NCI-H748 treated with DMSO at 0.1 percent for 48 hours (cell line): ENCODE measurements at regions not wholly inside any gene's neighbourhood (a gene's known extent, or its start where the extent isn't known, plus 50 kb on each side); places are given as distances from the start of the nearest gene placed in this dataset.
"Not testable (repeated sequence)": the region's sequence is repeated elsewhere in the genome, so short reads cannot be mapped to it uniquely, and the experiment has no call there.

Experiments
- DNase-seq: peaks from one replicate; lab custom pipeline; 2025; lab: John Stamatoyannopoulos, UW

DNA sequence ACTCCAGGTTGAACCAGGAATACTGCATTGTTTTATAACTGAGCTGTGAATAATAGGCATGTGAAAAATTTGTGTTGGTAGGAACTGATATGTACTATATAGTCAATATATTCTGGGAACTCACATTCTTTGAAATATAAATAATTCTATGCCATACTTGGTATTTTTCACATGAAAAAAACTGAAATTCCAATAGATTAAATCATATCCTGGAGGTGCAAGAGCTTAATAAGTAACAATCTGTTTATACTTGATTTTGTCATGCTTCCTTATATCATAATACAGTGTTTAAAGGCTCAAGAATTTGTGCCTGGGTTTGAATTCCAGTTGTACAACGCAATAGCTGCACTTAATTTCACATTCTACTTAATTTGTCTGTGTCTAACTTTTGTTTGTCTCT, 387.0 kb downstream of the USP25 start:
- no peak for DNase-seq

DNA sequence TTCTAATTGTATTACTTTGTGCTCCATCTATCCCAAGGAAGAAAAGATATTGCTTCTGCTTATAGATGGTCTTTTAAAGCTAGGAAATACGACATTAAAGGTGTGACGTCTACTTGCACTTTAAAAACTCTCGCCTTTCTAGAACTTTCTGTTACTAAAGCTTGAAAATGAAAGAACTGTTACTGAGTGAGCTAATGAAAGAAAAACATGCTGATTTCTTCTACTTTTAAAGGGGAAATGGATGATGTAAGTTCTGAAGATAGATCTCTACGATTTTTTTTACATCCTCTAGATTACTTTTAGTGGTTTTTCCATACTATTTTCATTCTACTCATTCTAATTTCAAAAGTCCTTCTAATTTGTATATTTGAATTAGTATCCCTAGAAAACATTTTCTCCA, 387.5 kb downstream of the USP25 start:
- no peak for DNase-seq

DNA sequence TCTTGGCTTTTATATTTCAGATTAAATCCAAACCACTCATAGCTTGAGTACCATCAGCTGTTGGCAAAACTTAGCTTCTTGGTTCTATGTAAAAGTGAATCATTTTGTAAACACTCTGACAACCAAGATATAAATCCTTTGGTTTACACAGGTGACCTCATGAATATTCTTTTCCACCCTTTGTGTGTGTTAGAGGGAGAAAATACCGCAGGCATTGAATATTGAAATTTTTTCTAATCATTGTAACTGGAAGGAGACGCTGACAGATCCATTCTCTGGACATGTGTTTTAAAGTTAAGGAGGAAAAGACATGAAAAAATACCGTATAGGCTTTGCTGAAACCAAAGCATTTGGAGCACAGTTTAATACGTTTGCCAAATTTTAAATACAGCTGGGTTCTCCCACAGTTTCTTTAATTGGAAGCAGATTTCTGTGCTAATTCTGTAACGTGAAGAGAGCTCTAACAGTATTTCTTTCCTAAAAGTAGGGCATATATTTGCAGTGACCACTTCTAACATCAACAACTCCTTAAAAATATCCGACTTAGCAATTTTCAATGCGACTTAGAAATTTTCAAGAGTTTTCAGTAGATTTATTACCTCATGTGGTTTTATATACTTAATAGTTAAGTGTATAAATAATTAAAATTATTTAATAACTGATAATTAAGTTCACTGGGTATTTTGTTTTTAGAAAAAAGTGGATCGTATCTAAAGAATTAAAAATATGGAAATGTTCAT, 388.2 kb downstream of the USP25 start:
- no peak for DNase-seq

DNA sequence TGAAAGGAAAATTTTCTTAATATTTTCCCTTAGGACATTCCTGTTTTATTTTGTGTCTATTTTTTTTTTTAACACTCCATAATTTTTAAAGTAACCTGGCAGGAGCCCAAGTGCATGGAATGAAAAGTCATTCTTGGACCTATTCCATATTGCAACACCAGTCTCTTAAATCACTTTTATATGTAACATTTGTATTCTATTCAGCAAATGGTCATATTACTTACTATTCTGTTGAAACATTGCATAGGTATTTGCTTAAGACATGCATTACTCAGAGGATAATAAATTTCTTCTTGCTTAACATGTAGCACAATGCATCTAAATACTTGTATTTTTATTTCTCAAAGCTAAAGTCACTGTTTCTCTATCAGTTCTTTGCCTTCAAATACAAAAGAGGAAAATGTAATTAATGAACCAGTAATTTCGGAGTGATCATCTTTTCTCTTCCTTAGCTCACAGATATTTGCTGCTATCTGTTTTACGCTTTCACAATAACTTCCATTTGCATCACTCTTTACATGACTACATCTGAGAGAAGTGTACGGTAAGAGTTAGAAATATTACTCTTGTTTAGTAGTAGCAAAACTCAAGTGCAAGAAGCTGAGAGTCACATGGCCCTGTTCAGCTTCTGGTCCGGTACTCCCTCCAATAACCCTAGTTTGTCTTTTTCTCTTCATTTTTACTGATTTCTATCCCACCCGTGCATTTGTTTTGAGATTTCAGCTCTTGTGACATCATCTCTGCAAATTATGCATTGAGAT, 394.8 kb downstream of the USP25 start:
- DNase-seq: no peak

DNA sequence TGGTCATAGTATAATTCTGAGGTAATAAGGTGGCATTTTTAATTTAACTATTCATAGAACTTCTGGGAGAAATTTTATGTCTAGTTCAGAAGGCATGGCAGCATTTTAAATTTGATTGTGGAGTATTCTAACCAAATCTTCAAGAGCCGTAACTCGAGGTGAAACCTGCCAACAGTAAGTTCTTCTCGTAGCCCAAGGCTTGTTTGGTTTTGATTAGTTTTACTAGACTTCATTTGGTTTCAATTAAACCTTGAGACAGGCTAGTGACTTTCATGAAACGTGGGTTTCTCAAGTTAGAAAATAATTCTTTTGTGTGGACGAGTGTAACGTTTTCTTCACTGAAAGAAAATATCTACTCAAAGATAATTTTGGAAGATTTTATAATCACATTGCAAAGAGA, 395.5 kb downstream of the USP25 start:
- DNase-seq: no peak

DNA sequence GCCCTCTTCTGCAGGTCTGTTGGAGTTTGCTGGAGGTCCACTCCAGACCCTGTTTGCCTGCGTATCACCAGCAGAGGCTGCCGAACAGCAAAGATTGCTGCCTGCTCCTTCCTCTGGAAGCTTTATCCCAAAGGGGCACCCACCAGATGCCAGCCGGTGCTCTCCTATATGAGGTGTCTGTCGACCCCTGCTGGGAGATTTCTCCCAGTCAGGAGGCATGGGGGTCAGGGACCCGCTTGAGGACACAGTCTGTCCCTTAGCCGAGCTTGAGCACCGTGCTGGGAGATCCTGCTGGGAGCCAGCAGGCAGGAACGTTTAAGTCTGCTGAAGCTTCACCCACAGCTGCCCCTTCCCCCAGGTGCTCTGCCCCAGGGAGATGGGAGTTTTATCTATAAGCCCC, 402.7 kb downstream of the USP25 start:
- not testable (repeated sequence) for DNase-seq

DNA sequence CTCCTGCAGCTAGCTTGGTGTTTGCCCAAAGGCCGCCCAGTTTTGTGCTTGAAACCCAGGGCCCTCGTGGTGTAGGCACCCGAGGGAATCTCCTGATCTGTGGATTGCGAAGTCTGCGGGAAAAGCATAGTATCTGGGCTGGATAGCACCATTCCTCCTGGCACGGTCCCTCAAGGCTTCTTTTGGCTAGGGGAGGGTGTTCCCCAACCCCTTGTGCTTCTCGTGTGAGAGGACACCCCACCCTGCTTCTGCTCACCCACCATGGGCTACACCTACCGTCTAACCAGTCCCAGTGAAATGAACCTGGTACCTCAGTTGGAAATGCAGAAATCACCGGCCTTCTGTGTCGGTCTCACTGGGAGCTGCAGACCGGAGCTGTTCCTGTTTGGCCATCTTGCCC, 403.5 kb downstream of the USP25 start:
- no peak for DNase-seq

DNA sequence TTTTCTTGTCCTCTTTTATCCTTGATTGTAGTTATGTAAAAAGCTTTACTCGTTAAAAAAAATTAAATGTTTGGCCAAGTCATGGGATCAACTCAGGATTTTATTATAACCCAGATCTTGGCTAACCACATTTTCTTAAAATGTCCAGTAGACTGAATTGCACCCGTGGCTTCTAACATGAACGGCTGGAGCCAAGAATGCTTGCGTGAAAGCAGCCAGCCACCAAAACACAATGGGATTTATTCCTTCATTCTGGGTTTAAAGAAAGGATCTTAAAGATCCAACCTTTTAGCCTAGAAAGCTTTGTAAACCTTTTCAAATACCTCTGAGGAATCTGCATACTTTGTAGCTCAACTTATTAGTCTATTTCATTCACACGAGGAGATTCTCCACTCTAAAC, 404.4 kb downstream of the USP25 start:
- no peak for DNase-seq

DNA sequence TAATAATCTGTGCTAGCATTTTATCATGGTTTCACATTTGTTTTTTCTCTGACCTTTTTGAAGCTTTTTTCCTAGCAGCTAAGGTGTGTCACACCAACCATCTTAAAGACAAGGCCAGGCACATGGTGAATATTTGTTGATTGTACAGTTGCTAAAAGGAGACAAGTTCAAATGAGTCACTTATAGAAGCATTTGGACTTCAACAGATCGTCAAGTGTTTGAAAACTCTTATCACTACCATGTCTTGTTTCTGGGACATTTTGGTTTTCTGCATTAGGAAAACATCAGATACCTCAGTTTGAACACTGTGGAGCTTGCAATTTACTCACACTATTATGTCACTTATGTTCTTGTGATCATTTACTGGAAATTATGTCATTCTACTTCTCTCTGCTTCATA, 407.3 kb downstream of the USP25 start:
- no peak for DNase-seq

DNA sequence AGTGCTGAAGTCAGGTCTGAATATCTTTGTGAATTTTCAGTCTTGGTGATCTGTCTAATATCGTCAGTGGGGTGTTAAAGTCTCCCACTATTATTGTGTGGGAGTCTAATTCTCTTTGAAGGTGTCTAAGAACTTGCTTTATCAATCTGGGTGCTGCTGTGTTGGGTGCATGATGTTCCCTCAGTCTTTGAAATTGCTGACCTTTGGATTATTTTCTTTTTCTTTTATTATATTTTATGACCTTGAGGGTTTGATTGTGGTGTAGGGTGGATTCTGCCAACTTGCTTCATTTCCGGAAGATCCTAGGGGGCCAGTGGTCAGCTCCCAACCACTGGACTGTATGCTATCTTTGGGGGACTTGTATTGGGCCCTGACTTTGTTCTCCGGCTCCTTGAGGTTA, 415.3 kb downstream of the USP25 start:
- no peak for DNase-seq

DNA sequence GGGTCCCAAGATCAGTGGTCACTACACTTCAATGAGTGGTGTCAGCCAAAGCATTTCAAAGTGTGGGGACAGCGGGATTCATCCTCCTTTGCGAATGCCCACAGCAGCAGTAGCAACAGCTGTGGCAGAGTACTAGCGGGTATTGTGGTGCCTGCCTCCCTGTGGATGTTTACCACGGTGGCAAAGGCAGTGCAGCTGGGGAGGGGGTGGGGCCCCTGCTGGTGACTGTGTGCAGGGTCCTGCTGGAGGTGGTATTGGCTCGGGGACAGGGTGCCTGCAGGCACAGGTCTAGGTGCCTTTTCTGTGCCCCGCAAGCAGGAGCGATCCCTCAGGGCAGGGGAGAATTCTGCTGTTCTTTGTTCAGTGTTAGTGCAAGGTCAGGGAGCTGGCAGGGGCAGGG, 415.7 kb downstream of the USP25 start:
- DNase-seq: no peak

DNA sequence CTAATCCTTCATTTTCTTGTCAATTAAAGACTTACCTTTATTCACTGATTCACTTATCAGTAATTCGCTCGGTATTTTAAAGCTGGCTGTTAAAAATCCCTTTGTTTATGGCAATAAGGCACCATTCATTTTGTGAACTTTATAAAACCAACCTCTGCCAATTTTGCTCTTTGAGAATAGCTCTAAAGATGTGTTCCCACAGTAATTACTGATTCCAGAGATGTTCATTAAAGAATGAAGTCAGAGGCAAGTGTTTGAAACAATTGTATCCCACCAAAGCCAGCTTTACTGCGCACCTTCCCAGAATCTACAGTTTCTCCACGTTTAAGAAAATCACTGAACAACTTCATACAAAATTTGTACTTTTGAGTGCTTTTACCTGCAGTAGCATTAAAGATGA, 424.5 kb downstream of the USP25 start:
- DNase-seq: no peak

DNA sequence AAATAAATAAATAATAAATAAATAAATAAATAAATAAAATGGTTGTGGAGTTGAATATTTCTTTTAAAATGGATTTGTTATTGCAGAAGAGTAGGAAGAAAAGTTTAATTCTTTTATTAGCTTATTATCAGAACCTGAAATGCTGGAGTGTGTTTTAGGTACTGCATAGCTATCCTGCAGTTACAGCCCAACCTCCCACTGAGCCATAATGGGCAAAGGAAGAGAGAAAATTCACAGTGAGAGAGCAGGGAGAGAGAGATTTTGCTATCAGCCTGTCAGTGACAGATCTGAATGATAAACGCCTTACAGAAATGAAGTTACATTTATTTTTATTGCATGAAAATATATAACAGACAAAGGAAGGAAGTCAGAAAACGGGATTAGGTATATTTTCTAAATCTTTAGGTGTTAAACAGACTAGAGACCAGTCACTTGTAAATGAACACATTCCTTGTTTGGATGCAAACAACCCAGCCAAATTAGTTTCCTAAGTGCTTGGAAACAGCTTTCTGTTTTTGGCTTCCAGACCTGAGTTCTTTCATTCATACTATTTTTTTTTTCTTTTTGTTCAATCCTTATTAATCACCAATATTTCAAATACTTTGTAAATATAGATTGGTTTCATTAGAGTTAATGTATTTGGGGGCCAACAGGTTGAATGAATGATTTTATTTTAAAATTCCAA, 425.3 kb downstream of the USP25 start:
- DNase-seq: no peak

DNA sequence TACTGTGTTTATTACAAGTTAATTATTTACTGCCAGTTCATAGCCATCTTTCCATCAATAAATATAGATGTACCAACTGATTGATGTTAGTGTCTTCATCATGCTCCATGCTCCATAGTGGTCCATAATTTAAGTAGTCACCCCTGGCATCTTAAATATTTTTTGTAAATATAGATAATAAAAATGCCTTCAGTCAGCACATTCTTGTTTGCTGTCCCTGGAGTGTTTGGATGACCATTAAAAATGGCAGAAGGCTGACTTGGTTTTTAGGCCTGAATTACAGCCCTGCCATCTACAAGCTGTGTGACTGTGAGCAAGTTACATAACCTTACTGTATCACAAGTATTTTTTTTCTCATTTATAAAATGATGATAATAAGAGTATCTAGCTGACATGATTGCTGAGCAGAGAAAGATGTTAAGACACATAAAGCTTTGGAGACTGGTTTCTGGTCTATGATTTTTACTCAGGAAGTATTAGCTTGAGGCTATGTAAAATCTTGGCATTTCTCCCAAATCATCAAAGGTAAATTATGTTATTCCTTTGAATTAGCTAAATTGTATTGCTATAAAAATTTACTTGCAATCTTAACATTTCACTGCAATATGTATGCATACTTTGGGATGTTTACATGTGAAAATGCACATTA, 427.2 kb downstream of the USP25 start:
- no peak for DNase-seq

DNA sequence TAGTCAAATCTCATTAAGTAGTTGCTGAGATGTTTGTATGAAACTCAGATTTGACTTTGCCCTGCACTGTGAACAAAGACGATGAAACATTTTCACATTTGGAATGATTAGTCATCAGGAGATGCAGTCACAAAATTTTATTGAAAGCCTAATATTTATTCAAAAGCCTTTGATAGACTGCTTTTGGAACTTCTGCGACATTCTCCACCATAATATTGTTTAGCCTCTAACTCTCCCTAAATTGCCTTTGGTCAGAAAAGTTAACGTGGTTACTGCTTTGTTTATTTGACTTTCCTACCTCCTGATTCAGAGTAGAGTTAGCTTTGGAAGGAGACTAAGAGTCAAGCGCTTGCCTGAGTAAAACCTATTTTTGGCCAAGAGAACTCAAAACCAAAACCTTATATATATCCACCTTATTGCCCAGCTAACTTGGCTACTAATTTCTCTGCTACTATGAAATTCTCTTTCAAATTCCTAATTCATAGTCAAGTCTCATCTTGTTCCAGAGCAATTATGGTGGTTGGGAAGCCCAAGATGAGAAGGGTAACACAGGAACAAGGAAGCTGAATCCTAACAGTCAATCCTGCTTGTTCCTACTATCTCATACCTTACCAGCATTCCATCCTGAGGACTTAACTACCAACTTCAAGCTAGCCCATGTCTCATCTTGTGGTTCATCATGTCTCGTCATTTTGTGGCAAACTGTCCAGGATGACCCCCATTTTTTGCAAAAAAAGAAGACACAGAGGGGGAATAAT, 429.6 kb downstream of the USP25 start:
- no peak for DNase-seq

DNA sequence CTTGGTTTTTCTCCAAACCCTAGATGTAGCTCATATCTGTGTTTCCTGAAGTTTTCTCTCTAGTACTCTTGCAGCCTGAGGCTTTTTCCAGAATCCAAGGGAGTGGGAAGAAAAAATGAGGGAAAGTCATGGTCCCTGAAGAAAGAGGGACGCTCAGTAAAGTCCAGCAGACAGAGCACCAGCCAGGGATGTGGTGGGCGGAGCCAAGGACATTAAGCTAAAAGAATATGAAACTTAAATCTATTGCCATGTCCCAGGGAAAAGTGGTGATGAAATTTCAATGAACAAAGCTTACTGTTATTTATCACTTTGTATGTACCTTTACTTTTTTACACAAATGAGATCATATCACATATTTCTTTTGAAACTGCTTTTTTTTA, 430.2 kb downstream of the USP25 start:
- no peak for DNase-seq

DNA sequence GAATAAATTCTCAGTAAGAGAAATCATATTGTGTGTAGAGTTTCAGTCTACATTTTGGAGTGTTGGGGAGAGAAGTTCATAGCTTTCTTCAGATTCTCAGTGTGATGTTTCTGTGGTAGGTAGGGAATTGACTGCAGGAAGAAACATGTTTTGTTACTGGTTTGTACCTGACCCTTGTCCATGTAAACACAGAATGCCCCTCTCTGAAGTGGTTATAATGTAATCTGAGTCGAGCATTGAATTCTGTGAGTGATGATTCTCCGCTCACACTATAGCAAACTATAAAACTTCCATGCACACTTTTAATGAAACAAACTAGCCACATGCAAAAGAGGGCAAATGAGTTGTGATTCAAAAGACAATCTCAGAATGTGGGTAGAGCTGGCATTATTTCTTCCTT, 433.2 kb downstream of the USP25 start:
- DNase-seq: no peak

DNA sequence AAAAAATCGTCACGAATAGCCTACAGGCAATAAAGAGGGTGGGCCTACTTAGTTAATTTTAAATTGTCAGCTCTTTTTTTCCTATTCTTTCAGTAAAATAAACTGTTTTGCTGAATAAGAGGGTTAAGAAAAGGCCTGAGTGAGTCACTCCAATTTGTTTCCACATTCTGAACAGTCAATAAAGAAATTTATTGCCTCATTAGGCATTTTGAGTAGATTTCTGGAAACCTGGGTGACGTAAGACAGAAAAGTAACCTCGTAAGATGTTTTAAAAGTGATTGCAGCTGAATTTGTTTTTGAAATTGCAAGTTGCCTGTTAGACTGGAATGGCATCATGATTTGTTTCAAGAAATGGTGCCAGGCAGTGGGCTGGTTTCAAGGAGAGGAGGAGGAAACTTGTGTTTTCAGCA, 439.3 kb downstream of the USP25 start:
- DNase-seq: no peak

DNA sequence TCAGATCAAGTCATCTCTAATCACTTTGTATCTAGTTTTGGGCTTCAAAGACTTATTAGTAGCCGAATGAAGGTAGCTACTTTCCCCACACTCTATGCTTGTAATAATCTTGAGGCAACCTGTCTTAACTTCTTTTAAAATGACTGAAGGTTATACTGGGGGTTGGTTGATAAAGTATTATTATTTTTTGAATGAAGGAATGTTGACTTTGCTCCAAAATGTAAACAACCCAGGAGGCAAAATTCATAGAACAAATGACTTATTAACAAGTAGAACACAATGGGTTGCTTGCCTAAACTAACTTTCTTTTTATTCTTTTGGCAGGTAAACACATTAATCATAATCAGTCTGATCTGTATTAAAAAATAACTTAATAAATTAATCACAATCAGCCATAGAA, 440.0 kb downstream of the USP25 start:
- no peak for DNase-seq

DNA sequence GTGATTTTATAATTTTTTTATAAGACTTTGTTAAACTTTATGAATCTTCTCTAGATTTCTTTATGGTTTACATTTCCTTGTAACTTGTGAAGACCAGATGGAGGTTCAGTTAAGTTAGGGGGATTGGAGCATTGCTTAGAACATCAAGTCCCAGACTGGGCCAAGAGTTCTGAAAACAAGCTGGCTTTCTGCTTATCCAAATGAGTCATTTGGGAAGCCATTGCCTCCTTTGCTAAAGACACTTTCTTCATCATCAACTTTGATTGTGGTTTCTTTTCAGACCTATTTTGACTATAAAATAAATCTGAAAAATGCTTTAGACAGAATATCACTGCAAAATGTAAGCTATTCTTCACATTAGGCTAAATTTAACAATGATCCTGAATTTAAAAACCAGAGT, 446.8 kb downstream of the USP25 start:
- DNase-seq: no peak

DNA sequence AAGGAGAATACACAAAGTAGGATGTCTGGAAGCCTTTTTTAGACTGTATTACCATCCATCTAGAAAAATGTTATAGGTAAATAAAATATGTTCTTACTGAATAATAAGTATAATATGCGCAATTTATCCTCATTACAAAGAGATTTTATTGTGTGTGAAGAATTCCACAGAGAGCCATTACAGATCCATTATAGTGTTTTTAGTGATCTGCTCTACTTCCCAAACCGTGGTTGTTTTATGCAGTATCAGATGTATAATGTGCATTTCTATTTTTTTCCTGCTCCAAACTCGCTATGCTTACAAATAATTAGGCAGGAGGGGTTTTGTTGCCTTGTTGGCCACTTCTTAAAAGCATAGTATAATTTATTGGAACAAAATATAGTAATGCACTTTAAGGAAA, 447.8 kb downstream of the USP25 start:
- DNase-seq: no peak

DNA sequence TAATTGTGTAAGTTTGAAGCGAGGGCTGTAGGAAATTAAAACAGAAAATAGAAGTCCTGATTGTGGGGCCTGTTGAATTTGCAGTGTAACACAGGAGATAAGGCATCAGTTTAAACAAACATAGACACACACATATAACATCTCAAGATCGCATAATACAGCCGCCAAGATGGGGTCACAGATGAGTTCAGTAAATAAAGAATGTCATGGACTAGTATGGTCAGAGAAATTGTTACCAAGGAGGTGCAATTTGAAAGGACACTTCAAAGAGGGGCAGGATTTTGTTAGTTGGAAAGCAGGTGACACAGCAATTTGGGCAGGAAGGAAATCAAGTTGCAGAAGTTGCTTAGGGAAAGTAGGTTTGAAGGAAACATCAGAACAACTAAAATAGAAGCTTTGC, 450.0 kb downstream of the USP25 start:
- DNase-seq: no peak
